Body of pancreas (tissue), 4 donors: ENCODE measurements at regions not wholly inside any gene's neighbourhood (a gene's known extent, or its start where the extent isn't known, plus 50 kb on each side); places are given as distances from the start of the nearest gene placed in this dataset.

Experiments used
- ATAC-seq: fragments of 150-250 bp; one replicate; pipeline ENCODE4 v1.9.1; 2016
- DNase-seq, 4 donors: peaks; one replicate each; pipeline ENCODE4 v3.0.0-alpha.2; 2019
- H3K27ac ChIP-seq, 4 donors: fragments of 200-600 bp; sonication (generic); 1 replicate in 3 of 4; 2 replicates in 1 of 4; pipeline versions ENCODE4 v1.5.1 to v1.6.1; 2016 to 2019; ENCODE audit warnings: mild to moderate bottlenecking in 1 of 4, mixed read lengths in 1 of 4, moderate library complexity in 1 of 4
- H3K27me3 ChIP-seq, 2 donors: fragments of 200-600 bp; sonication (generic); one replicate each; pipeline ENCODE4 v1.6.0; 2016; ENCODE audit warnings: mild to moderate bottlenecking in 1 of 2
- H3K36me3 ChIP-seq, 2 donors: fragments of 200-600 bp; sonication (generic); replicated peaks in 1 of 2; 2 replicates each; pipeline ENCODE4 v1.5.1; 2016; ENCODE audit warnings: low read depth in 2 of 2; ENCODE audit not compliant: insufficient read depth in 1 of 2
- H3K4me1 ChIP-seq: fragments of 200-600 bp; sonication (generic); one replicate; pipeline ENCODE4 v1.6.0; 2016
- H3K4me3 ChIP-seq, 2 donors: fragments of 200-600 bp; sonication (generic); 1 replicate in 1 of 2; 2 replicates in 1 of 2; pipeline ENCODE4 v1.5.1; 2016 to 2019
- H3K9me3 ChIP-seq, 3 donors: fragments of 200-600 bp; sonication (generic); 1 replicate in 2 of 3; 2 replicates in 1 of 3; pipeline ENCODE4 v1.5.1; 2016
- POLR2A ChIP-seq, 3 donors: fragments of 450-650 bp; IDR thresholded peaks; one replicate each; pipeline ENCODE4 v1.6.1; 2016; ENCODE audit warnings: antibody characterized with exemption in 3 of 3, mild to moderate bottlenecking in 2 of 3
- WGBS, 2 donors: methylation state at CpG; one replicate each; pipeline ENCODE4 v1.1.5; 2017; 5-methylcytosine and 5-hydroxymethylcytosine counted together
- intact Hi-C: fragments of 100-400 bp; cut with DNase I; formaldehyde crosslinking; loops from one replicate; pipeline ENCODE4 v1.15.1; 2023
- TF ChIP-seq, protein P1 (sequence below), 7 experiments: fragments of 450-650 bp in 4 of 7; fragments of 200-600 bp in 3 of 7; sonication (generic) in 3 of 7; IDR thresholded peaks; one replicate each; pipeline ENCODE4 v1.5.1; 2016 to 2019; ENCODE audit warnings: antibody characterized with exemption in 7 of 7

DNA sequence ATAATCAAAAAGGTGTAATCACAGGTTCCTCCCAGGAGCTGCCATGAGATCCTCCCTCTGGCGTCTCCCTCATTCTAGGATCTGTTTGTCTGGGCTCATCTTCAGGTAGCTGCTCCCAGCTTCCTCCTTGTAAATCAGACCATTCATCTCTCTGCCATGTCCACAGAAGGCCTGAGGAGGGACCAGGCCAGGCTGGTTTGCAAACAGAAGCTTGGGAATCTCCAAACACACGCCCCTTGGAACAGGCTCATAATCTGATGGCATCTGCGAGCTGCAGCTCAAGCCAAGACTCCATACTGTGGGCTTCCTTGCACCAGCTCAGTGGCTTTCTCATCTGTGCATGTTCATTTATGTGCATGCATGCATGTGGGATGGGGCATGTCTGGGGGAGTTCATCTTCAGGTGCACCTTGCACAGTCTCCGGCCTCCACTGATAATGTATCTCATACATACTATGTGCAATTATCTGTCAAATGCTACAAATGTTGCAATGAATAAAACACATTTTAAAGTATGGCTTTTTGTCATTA is 134.9 kb downstream of the NXPE2 start:
- WGBS, 2 donors: 56 to 58% methylated on average over 4 of the region's 4 CpGs
- DNase-seq (no peak), ATAC-seq (no peak)
- TF ChIP-seq POLR2A (IDR thresholded peaks at IDR 0.05): no peak
- TF ChIP-seq, protein P1, sequence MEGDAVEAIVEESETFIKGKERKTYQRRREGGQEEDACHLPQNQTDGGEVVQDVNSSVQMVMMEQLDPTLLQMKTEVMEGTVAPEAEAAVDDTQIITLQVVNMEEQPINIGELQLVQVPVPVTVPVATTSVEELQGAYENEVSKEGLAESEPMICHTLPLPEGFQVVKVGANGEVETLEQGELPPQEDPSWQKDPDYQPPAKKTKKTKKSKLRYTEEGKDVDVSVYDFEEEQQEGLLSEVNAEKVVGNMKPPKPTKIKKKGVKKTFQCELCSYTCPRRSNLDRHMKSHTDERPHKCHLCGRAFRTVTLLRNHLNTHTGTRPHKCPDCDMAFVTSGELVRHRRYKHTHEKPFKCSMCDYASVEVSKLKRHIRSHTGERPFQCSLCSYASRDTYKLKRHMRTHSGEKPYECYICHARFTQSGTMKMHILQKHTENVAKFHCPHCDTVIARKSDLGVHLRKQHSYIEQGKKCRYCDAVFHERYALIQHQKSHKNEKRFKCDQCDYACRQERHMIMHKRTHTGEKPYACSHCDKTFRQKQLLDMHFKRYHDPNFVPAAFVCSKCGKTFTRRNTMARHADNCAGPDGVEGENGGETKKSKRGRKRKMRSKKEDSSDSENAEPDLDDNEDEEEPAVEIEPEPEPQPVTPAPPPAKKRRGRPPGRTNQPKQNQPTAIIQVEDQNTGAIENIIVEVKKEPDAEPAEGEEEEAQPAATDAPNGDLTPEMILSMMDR (IDR thresholded peaks at IDR 0.05): no peak
- H3K27ac ChIP-seq: no peak overlapping the region
- H3K9me3 ChIP-seq: no peaks in the 10 kb centered on the region
- intact Hi-C loops: no loop called here
- H3K36me3 ChIP-seq: no peaks in the 10 kb centered on the region
- H3K27me3 ChIP-seq: no peaks in the 10 kb centered on the region
- no peaks in the 10 kb centered on the region for H3K4me1 ChIP-seq
- H3K4me3 ChIP-seq: no peak overlapping the region

DNA sequence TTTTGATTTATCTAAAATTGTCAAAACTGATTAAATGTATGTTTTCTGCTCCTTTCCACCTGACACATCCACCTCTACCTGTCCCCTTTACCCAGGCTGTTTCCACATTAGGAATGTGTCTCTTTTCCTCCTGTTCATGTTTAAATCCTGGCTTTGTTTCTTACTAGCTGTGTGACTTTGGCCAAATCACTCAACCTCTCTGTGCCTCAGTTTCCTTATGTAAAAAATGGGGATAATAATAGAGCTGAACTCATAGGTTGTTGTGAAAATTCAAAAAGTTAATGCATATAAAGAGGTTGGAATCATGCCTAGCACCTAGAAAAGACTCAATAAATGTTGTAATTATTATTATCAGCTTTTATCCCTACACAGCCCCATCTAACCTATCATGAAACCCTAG is 136.8 kb downstream of the NXPE2 start:
- no peaks in the 10 kb centered on the region for H3K36me3 ChIP-seq
- TF ChIP-seq POLR2A (IDR thresholded peaks at IDR 0.05): no peak
- TF ChIP-seq, protein P1 (IDR thresholded peaks at IDR 0.05): no peak

DNA sequence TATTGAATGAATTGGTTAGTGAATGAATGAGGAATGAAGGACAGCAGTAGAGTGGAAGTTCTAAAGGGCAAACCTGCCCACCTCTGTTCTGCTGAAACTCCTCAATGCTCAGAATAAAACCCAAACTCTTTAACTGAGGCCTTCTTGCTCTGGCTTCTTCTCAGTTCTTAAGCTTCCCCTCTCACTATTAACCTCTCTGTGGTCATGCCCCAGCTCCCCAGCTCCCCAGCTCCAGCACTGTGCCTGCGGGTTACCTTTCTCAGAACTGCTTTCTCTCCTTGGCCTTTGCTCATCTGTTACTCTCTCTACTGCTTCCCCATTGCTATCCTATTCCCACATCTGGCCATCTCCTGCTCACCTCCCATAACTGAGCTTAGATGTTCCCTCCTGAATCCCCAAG is 137.4 kb downstream of the NXPE2 start:
- intact Hi-C loops: no loop called here
- Histone ChIP-seq H3K4me1 (no peaks in the 10 kb centered on the region), H3K27me3 (no peaks in the 10 kb centered on the region), H3K9me3 (no peaks in the 10 kb centered on the region), H3K27ac (no peak overlapping the region), H3K4me3 (no peak overlapping the region), H3K36me3 (no peaks in the 10 kb centered on the region)
- ATAC-seq: no peak
- WGBS, 2 donors: 77 to 79% methylated on average over 1 of the region's 1 CpG
- no peak for DNase-seq
- TF ChIP-seq, protein P1 (IDR thresholded peaks at IDR 0.05): no peak
- TF ChIP-seq POLR2A (IDR thresholded peaks at IDR 0.05): no peak

More for the DNA sequence above, 136.8 kb downstream of the NXPE2 start:
- intact Hi-C loops: no loop called here
- DNase-seq (no peak), ATAC-seq (no peak)
- Histone ChIP-seq H3K27me3 (no peaks in the 10 kb centered on the region), H3K4me3 (no peak overlapping the region), H3K9me3 (no peaks in the 10 kb centered on the region), H3K4me1 (no peaks in the 10 kb centered on the region), H3K27ac (no peak overlapping the region)

DNA sequence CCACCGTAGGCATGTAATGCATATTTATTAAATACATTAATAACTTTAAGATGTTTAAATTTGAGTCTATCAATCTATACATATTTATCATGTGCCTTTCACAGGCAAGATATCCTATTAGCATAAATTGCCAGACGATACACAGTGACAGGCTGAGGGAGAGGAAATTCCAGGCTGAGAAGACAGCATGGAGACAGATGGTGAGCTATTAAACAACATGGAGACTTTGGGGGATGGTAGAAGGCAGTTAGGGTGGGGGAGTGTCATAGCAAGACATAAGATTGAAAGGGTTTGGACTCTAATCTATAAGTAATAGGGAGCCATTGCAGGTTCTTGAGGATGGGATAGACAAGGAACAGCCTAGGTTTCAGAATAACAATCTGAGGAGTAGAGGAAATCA is 138.5 kb downstream of the NXPE2 start:
- no peaks in the 10 kb centered on the region for H3K4me1 ChIP-seq
- intact Hi-C loops: no loop called here
- DNase-seq: no peak
- no peaks in the 10 kb centered on the region for H3K9me3 ChIP-seq
- no peaks in the 10 kb centered on the region for H3K36me3 ChIP-seq
- 57 to 63% methylated on average over 2 of the region's 2 CpGs for WGBS, 2 donors
- no peaks in the 10 kb centered on the region for H3K27me3 ChIP-seq
- H3K27ac ChIP-seq: no peak overlapping the region
- H3K4me3 ChIP-seq: no peak overlapping the region
- no peak for ATAC-seq
- TF ChIP-seq, protein P1 (IDR thresholded peaks at IDR 0.05): no peak
- TF ChIP-seq POLR2A (IDR thresholded peaks at IDR 0.05): no peak

DNA sequence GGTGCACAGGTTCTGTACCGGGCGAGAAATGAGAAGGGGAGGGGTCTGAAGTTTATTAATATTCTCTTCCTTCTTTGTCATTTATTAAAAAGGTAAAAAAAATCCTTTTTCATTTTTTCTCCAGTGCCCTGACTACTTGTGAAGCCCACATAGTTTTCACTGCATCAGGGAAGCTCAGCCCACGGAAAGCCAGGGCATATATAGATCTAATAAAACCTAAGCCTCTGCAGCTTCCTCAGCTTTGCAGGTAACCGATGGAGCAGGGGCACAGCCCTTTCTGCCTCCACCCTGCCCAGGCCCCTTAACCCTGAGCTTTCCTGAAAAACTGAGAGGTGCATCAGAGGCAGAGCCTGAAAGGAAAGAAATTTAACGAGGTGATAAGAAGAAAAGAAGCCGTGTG is 140.1 kb downstream of the NXPE2 start:
- TF ChIP-seq, protein P1 (IDR thresholded peaks at IDR 0.05): no peak
- TF ChIP-seq POLR2A (IDR thresholded peaks at IDR 0.05): no peak
- intact Hi-C loops: no loop called here
- no peaks in the 10 kb centered on the region for H3K27me3 ChIP-seq
- WGBS, 2 donors: 13 to 20% methylated on average over 6 of the region's 6 CpGs
- H3K27ac ChIP-seq: no peak overlapping the region
- H3K4me3 ChIP-seq: no peak overlapping the region
- DNase-seq: no peak
- no peaks in the 10 kb centered on the region for H3K4me1 ChIP-seq
- no peak for ATAC-seq
- H3K9me3 ChIP-seq: no peaks in the 10 kb centered on the region
- no peaks in the 10 kb centered on the region for H3K36me3 ChIP-seq
